HG03575 (cell line): ENCODE measurements at regions not wholly inside any gene's neighbourhood (a gene's known extent, or its start where the extent isn't known, plus 50 kb on each side); places are given as distances from the start of the nearest gene placed in this dataset.
"Not testable (repeated sequence)": the region's sequence is repeated elsewhere in the genome, so short reads cannot be mapped to it uniquely, and the experiment has no call there.

ENCODE experiments used
- ATAC-seq: cut with Tn5 transposase; IDR thresholded peaks from one replicate; pipeline ENCODE4 v1.9.1; 2021; ENCODE audit not compliant: unreplicated experiment, insufficient number of reproducible peaks, low FRiP score; ENCODE audit errors: extremely low read depth

DNA sequence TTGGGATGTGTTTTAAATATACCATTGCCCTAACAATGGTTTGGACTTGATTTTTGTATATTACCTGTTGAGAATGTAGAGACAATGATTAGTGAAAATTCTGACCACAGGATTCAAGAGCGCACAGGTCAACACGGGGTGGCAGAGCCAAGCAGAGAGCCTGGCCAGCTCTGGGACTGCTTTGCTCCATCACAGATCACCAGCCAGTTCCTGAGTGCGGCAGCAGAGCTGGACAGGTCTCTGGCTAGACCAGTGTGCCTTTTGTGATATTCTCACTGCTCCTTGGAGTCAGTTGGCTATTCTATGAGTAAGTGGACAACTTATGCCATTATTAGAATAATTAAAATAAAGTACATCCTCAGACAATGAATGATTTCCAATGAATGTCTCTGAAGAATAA lies 351.2 kb upstream of the ATP10A start:
- ATAC-seq = no peak

DNA sequence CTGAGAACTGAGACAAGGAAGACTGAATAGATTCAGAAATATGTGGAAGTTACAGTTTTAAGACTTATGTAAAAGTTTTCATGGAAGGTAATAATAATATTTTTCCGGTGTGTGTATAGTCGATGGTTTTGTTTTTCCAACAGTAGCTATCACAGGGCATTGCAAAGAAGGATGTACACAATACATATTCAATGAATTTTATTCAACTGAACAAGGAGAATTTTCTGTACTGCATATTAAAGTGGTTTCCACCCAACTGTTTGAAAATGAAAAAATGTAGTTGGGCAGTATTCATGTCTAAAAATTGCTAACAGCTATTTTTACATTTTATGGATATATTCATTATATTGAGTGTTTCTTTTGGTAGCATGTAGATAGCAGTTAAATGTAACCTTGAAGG lies 350.3 kb upstream of the ATP10A start:
- ATAC-seq = no peak

DNA sequence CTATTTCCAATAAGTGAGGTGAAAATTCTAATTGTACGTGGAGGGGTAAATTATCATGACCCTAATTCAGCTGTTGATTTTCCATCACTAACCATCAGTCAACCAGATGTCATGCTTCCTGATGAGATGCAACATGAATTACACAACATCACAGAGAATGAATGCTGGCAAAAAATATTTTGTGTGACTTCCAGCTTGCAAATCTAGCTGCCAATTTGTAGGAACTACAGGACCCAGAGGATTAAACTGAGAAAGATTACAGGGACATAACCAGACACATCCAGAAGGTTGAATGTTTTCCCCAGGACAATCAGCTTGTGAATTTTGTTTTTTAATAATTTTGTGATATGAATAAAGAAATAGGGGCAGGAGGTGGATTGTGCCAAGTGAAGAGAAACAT lies 349.0 kb upstream of the ATP10A start:
- no peak for ATAC-seq

DNA sequence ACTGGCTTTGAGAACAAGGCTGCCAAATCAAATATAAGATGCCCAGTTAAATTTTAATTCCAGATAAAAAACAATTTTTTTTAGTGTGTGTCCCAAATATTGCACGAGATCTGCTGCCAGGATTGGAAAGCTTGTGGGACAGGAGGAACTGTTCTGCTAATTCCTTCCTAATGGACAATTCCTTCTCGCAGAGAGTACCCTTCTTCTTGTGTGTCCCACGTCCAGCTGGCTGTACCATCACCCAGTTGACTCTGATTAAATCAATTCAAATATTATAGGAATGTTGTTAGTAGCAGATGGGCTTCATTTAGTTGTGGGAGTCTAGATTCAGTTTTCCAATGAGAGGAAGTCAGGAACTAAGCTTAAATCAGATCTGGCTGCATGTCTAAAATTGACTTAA lies 347.9 kb upstream of the ATP10A start:
- ATAC-seq = no peak

DNA sequence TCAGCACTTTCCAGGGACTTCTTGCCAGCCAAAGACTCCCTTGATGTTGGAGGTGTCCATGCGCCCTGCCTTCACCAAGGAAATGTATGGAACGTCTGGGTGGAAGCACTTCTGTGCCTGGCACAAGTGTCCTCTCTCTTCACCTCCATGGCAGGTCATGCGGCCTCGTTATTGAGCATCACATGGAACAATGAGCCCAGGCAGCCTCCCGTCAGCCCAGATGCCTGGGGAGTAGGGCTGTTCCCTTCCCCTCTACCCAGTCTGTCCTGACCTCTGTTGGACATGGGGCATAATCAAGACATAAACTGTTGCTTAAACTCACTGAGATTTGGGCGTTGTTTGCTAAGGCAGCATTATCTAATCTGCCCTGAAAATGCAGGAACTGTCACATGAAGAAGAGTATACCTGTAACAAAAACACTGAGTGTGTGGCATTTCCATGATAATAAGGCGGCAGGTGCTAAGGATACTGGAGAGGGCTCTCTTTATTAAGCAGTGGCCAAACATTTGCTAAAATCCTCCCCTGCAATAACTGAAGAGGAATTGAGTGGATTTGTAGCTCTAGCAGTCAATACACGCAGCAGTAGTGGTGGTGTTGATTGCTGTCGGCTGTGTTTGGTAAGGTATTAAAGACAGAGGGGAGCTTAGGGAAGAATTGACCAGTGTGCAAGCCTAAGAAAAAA lies 338.2 kb upstream of the ATP10A start:
- ATAC-seq = no peak

DNA sequence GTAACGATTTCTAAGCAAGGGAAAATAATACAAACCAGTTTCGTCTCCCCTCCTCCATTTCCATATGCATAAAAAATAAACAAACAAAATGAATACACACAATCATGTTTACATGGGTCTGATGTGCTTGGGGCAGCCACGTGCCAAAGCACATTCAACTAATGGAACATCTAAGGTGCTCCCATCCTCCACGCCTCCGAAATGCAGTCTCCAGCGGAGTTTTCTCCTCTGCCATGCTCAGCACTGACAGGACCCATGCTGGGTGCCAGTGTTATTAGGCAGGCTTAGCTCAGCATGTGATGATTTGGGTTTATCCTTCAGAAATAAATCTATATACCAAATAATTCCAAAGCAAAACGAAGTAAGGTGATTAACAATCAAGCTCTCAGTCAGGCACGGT lies 337.3 kb upstream of the ATP10A start:
- ATAC-seq = no peak

DNA sequence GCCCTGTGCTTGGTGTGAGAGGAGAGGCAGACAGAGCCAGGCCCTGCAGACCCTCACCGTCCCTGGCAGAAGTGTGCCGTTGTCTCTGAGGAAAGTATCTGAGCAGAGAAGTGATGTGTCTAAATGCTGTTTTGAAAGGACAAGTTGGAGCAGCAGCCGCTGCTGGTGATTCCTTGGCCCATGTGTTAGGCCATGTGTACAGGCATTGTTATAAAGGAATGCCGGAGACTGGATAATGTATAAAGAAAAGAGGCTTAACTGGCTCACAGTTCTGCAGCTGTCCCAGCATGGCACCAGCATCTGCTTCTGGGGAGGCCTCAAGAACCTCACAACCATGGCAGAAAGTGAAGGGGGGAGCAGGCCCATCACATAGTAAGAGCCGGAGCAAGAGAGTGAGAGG lies 334.6 kb upstream of the ATP10A start:
- ATAC-seq = no peak

DNA sequence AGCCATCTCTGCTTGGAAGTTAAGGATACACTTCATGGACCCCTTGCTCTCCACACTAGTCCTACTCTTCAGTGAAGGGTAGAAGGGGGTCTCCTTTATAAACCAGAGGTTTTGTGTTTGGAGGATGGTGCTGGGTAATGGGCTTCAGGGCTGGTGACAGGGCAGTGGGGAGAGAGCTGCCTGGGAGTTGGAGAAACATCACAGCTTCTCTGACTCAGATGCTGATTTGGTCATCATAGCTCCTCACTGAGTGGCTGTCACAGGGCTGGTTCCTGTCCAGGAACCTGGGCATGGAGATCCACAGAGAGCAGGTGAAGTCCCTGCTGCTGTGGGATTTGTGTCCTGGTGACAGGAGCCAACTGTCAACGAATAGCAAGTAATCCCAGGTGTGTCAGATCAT lies 333.9 kb upstream of the ATP10A start:
- no peak for ATAC-seq

DNA sequence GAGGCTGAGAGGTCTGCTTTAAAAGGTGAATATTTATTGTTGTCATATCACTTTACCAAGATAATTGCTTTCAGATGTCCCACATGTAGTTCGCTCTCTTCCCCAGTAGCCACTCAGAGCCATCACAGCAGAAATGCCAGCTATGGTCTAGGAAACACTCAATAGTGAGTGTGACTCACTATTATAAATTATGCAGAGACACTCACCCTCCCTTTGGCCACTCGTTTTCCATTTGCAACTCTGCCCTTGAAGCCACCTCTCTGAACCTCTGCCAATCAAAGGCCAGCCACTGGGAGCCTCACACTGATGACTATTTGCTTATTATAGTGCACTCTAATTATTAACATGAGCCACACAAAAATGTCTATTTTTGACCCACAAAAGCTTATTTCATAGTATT lies 328.1 kb upstream of the ATP10A start:
- no peak for ATAC-seq

DNA sequence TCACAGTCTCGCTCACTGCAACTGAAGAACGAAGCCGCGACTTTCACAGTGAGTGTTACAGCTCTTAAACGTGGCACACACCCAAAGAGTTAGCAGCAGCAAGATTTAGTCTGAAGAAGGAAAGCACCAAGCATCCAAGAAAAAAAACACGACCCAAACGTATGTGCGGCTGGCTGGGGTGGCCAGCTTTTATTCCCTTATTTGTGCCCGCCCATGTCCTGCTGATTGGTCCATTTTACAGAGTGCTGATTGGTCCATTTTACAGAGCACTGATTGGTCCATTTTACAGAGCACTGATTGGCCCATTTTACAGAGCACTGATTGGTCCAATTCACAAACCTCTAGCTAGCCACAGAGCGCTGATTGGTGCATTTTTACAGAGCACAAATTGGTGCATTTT lies 323.0 kb upstream of the ATP10A start:
- ATAC-seq = not testable (repeated sequence)

DNA sequence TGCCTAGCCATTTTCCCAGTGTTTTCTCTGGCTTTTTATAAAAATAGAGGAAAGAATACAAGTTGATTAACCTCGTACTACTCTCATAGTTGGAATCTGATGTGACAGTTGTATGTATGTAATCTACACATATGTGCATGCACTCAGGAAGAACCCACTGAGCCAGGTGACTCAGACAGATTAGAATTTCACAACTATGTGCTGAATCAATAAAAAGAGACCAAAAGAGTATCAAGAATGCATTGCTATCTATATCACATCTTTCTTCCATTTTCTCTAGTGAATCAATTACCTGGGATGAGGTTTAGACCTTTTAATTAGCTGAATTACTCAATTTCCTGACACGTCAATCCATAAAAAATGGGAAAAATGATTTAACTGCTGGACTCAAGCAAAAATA lies 319.3 kb upstream of the ATP10A start:
- ATAC-seq = no peak

DNA sequence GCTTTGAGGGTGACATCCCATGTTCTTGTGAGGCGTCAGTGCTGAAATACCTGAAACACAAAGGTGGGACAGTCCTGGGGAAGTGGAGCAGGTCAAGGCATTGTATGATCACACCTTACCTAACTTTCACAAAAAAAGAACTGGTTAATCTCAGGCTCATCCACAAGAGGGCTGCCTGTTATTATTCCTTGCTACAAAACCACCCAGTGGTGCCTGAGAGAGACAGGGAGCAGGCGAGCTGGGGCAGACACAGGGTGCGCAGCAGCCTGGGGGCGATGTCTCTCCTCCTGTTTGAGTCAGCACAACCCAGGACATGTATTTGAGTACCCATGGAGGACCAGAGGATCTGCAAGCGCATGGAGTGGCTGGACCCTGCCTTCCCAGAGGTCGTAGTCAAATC lies 316.8 kb upstream of the ATP10A start:
- ATAC-seq = no peak

DNA sequence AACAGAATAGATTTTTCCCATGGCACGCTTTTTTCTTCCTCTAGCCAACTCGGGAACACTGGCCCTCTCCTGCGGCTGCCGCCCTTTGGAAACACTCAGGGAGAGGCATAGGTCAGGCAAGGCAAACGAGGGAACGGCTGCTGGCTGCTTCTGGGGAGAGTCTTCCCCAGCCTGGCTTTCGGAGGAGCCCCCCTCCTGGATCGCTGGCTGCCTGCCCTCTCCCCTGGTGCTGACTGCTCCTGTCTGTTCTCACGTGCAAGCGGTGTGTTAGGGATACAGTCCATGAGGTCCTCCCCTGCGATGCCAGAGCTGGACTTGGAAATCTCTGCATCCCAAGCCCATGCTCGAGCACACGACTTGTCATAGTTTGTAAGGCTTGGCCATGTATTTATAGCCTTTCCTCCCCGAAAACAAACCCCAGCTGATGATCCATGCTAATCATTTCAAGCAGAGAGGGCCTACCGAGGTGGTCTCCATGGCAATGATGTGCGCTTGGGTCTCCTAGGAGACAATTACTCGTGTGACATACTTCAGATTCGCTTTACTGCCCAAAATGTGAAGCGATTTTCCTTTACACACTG lies 315.6 kb upstream of the ATP10A start:
- no peak for ATAC-seq

DNA sequence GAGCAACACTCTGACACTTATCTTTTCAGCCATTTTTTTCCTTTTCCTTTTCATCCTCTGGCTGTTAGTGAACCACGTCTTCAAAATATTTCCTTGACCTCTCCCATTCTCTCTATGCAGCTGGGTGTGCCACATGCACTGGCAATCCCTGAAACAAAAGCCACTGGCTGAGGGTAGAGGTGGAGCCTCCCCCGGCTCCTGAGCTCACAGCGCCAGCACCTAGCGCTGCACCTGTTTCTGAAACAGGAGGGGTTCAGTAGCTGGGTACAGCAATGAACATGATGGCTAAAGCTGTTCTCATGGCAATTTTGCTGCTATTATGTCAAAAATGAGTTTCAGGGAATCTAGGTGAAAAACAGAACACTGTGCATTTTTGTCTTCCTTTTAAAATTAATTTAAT lies 314.7 kb upstream of the ATP10A start:
- no peak for ATAC-seq

DNA sequence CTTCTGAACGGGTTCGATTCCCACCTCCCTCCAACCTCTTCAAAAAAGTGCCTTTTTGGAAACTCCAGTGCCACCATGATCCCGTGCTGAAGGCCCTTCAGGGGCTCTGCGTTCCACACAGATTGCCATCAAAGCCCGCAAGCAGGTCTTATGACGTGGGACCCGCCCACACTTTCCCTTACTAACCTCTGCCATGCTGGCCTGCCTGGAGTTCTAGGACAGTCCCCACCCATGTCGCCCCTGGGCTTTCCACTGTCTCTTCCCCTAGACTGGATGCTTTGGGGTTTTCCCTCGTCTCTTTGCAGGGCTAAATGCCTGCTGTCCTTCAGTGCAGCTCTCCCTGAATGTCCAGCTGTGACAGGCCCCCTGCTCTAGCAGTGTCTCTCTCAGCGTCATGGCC lies 313.7 kb upstream of the ATP10A start:
- no peak for ATAC-seq

DNA sequence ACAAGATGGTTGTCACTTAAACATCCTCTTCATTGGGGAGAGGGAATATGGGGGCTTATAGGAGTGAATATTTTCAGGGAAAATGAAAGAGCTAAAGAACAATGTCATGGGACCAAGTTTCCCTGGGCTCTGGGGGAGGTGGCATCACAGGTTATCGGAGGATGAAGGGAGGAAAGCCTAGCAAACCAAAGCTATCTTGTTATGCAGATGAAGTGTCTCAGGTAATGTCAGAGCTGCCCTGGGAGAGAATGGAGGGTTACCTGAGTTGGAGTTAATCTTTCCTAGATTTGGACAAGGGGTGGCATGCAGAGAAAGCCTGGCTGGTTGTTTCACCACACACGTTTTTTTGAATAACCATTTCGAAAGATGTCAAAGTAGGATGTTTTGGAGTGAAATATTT lies 308.1 kb upstream of the ATP10A start:
- no peak for ATAC-seq

DNA sequence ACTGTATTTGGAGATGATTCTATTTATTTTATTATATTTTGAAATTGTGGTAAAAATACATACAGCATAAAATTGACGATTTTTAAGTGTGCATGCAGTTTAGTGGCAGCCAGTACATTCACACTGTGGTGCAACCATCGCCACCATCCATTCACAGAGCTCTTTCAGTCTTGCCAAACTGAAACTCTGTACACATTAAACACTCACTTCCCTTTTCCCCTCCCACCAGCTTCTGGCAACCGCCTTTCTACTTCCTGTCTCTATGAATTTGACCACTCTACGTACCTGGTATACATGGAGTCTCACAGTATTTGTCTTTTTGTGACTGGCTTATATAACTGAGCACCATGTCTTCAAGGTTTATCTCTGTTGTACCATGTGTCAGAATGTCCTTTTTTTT lies 303.3 kb upstream of the ATP10A start:
- no peak for ATAC-seq

DNA sequence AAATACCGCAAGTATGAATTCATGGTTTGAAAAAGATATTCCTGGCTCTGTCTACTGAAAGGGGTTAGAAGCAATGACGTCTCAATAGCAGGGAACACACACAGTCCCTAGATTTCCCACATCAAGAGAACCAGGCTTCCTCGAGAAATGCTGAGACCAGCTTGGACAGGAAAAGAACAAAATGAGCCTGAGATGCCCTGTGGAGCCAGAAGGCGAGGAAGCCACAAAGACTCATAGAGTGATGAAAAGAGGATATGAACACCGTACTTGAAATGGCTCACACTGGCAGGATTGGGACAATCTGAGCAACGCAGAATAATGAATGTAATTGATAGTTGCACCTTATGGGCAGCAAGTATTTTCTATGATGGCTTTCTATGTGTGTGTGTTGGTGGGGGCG lies 302.4 kb upstream of the ATP10A start:
- ATAC-seq = no peak

DNA sequence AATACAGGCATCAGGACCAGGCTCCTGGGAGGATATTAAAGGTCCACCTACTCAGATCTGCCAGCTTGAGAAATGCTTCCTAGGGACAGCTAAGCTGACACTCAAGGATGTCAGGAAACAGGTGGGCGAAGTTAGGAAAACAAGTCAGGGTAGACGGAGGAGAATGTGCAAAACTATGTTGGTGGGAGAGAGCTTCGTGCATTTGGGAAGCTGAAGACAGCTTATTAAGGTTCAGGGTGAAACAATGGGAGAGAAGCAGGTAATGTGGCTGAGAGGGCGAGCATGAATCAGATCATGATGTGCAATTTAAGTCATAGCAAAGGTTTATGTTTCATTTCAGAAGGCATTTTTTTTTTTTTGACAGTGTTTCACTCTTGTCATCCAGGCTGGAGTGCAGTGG lies 297.2 kb upstream of the ATP10A start:
- no peak for ATAC-seq

DNA sequence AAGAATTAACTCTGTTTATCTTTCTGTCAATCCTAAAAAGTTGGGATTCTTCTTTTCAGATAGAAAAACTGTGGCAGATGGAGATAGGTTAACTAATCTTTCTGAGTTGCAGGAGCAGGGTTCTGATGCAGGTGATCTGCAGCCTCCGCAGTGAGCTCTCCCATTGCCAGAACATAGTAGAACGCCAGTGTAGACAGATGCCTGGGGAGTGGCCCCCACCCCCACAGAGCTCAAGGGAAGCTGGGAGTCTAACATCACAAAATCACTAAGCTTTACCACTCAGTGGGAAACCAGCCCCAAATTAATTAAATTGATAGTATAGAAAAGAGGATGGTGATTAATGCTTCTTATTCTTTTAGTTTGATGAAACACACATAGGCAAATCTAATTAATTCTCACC lies 295.0 kb upstream of the ATP10A start:
- ATAC-seq = no peak

DNA sequence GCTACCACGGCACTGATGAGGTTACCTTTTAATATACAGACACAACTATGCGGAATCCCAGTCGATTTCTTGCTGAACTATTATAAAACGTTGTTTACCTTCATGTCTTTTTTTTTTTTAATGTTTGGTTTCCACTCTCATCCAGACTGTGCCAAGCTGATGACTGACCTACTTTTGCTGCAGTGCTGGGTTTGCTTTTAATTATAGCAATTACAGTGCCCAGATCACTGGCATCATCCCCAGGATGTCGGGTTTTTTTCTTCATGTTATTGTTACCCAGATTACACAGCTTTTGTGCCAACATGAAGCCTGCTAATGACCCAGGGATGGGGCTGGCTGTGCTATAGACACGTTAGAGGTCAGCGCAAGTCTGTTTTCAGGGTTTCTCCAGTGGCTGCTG lies 294.0 kb upstream of the ATP10A start:
- ATAC-seq = no peak
